HG02840 (cell line): ENCODE measurements at regions not wholly inside any gene's neighbourhood (a gene's known extent, or its start where the extent isn't known, plus 50 kb on each side); places are given as distances from the start of the nearest gene placed in this dataset.
"Not testable (repeated sequence)": the region's sequence is repeated elsewhere in the genome, so short reads cannot be mapped to it uniquely, and the experiment has no call there.

ENCODE experiments used
- ATAC-seq: cut with Tn5 transposase; IDR thresholded peaks from one replicate; pipeline ENCODE4 v1.9.1; 2021; ENCODE audit warnings: mild to moderate bottlenecking, moderate library complexity, moderate number of reproducible peaks; ENCODE audit not compliant: unreplicated experiment, low FRiP score

- no peak for ATAC-seq
Observed at GRCh38 chr3:89740881-89741177, 633.4 kb downstream of the EPHA3 start.

- ATAC-seq = no peak
Observed at GRCh38 chr3:89742546-89742945, 635.1 kb downstream of the EPHA3 start.

- ATAC-seq = not testable (repeated sequence)
Observed at GRCh38 chr3:89747541-89748278, 640.3 kb downstream of the EPHA3 start.

GRCh38 chr3:89762405-89762804 is 655.0 kb downstream of the EPHA3 start:
- no peak for ATAC-seq

GRCh38 chr3:89783341-89783927 is 676.0 kb downstream of the EPHA3 start:
- ATAC-seq = no peak

- ATAC-seq = no peak
Observed at GRCh38 chr3:89787485-89787884, 680.1 kb downstream of the EPHA3 start.

GRCh38 chr3:89787979-89788378 is 680.6 kb downstream of the EPHA3 start:
- ATAC-seq = no peak

GRCh38 chr3:89795506-89795905 is 688.1 kb downstream of the EPHA3 start:
- ATAC-seq = no peak

- ATAC-seq = no peak
Observed at GRCh38 chr3:89802881-89803280, 695.5 kb downstream of the EPHA3 start.

GRCh38 chr3:89803711-89804110 is 696.3 kb downstream of the EPHA3 start:
- no peak for ATAC-seq

- ATAC-seq = no peak
Observed at GRCh38 chr3:89806166-89806565, 698.7 kb downstream of the EPHA3 start.

- ATAC-seq = no peak
Observed at GRCh38 chr3:89808680-89809197, 701.3 kb downstream of the EPHA3 start.

- ATAC-seq = no peak
Observed at GRCh38 chr3:89813500-89813899, 706.1 kb downstream of the EPHA3 start.

- no peak for ATAC-seq
Observed at GRCh38 chr3:89841041-89841440, 733.6 kb downstream of the EPHA3 start.

GRCh38 chr3:89845053-89845452 is 737.6 kb downstream of the EPHA3 start:
- ATAC-seq = no peak

GRCh38 chr3:89847955-89848354 is 740.5 kb downstream of the EPHA3 start:
- no peak for ATAC-seq

GRCh38 chr3:89851974-89852621 is 744.7 kb downstream of the EPHA3 start:
- no peak for ATAC-seq

GRCh38 chr3:89859757-89860156 is 752.3 kb downstream of the EPHA3 start:
- ATAC-seq = no peak

GRCh38 chr3:89867286-89867685 is 759.9 kb downstream of the EPHA3 start:
- ATAC-seq = no peak

GRCh38 chr3:89876116-89876515 is 768.7 kb downstream of the EPHA3 start:
- ATAC-seq = no peak

GRCh38 chr3:89877230-89877629 is 769.8 kb downstream of the EPHA3 start:
- no peak for ATAC-seq

GRCh38 chr3:89889386-89889785 is 782.0 kb downstream of the EPHA3 start:
- no peak for ATAC-seq
